ENCODE measurements at regions not wholly inside any gene's neighbourhood (a gene's known extent, or its start where the extent isn't known, plus 50 kb on each side); places are given as distances from the start of the nearest gene placed in this dataset.
"Not testable (repeated sequence)": the region's sequence is repeated elsewhere in the genome, so short reads cannot be mapped to it uniquely, and the experiment has no call there.

GRCh38 chr14:49050822-49051221 is 535.4 kb downstream of the RPS29 start:
- Mint-ChIP-seq H3K4me3 (no peak overlapping the region), H3K9me3 (peaks cover 0 to 4% (median 0%) of the 10 kb centered on the region in 9 donors), H3K4me1 (no peaks in the 10 kb centered on the region), H3K36me3 (no peaks in the 10 kb centered on the region), H3K27me3 (peaks cover 0 to 12% (median 3%) of the 10 kb centered on the region in 5 donors), H3K27ac (peak overlapping the region in 1 of 10 donors; percentile 30)
- POLR2A ChIA-PET, result no interaction called here
- ATAC-seq (no peak), DNase-seq (no peak)

DNA sequence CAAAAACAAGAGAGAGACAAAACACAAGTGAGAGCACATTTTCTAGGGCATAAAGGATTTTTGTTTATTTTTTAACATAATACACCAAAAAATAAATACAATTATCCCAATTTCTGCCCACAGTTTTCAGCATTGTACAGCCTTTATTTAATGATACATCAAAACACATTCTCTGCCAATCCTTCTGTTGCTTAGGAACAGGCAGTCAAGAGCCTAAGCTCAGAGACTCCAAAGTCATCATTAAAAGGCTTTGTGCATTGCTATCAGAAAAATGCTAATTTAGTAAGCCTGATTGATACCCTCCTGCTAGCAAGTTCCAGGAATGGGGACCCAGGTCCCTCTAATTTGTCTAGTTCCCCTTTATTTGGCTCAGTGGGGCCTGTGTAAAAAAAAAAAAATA is 536.5 kb downstream of the RPS29 start:
- H3K4me1 Mint-ChIP-seq, result no peaks in the 10 kb centered on the region
- POLR2A ChIA-PET, result no interaction called here
- DNase-seq, result no peak
- H3K9me3 Mint-ChIP-seq, result peaks cover 0 to 4% (median 0%) of the 10 kb centered on the region in 9 donors
- no peak overlapping the region for H3K4me3 Mint-ChIP-seq
- no peak for ATAC-seq
- peaks cover 0 to 12% (median 3%) of the 10 kb centered on the region in 5 donors for H3K27me3 Mint-ChIP-seq
- no peak overlapping the region for H3K27ac Mint-ChIP-seq
- H3K36me3 Mint-ChIP-seq, result no peaks in the 10 kb centered on the region

GRCh38 chr14:49044981-49045380 is 541.2 kb downstream of the RPS29 start:
- H3K36me3 Mint-ChIP-seq, result no peaks in the 10 kb centered on the region
- H3K27me3 Mint-ChIP-seq, result peaks cover 0 to 4% (median 0%) of the 10 kb centered on the region in 5 donors
- peaks cover 0 to 4% (median 0%) of the 10 kb centered on the region in 9 donors for H3K9me3 Mint-ChIP-seq
- no peak overlapping the region for H3K27ac Mint-ChIP-seq
- ATAC-seq (no peak), DNase-seq (no peak)
- H3K4me1 Mint-ChIP-seq, result no peaks in the 10 kb centered on the region
- POLR2A ChIA-PET, result no interaction called here
- H3K4me3 Mint-ChIP-seq, result no peak overlapping the region

DNA sequence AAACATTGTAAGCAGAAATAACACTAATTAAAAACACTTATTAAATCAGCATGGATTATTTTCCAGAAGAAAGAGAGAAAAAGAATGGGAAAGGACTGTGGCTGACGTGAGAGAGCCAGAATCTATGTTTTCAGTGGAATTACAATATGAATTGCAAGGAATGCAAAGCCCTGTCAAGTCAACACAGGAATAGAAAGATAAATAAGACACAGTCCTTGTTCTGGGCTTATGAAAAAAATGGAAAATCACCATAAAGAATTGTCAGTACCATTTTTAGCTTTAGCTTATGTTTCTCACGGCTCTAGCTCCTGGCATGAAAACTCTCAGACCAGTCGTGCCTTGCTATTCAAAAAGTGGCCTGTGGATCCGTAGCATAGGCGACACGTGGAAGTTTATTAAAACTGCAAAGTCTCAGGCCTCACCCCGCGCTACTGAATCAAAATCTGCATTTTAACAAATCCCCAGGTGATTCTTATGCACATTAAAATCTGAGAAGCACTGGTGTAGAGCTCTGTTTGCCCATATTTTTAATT is 549.1 kb downstream of the RPS29 start:
- POLR2A ChIA-PET, result no interaction called here
- no peak overlapping the region for H3K4me3 Mint-ChIP-seq
- ATAC-seq (no peak), DNase-seq (no peak)
- no peaks in the 10 kb centered on the region for H3K4me1 Mint-ChIP-seq
- peaks cover 0 to 7% (median 0%) of the 10 kb centered on the region in 5 donors for H3K27me3 Mint-ChIP-seq
- no peak overlapping the region for H3K27ac Mint-ChIP-seq
- no peaks in the 10 kb centered on the region for H3K9me3 Mint-ChIP-seq
- no peaks in the 10 kb centered on the region for H3K36me3 Mint-ChIP-seq

DNA sequence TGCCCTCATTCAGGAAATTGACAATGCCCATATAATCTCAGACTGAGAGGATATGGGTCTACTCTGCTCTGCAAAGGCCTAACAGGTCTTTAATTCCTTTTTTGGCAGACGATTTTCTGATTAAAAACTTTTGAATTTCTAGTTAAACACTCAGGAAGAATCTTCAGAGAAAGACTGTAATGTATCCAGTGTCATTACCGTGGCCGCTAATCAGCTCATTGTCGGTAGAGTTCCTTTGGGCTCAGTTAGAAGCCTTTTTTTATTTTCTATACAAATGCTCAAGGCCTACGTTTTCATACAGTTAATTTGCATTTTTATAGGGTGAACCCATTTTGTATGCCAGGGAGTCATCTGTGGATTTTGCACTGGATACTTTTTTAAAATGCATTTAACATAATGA is 549.9 kb downstream of the RPS29 start:
- H3K36me3 Mint-ChIP-seq, result no peaks in the 10 kb centered on the region
- DNase-seq, result no peak
- no peak overlapping the region for H3K4me3 Mint-ChIP-seq
- H3K27me3 Mint-ChIP-seq, result peaks cover 0 to 5% (median 0%) of the 10 kb centered on the region in 5 donors
- no peak for ATAC-seq
- H3K4me1 Mint-ChIP-seq, result no peaks in the 10 kb centered on the region
- H3K27ac Mint-ChIP-seq, result no peak overlapping the region
- POLR2A ChIA-PET, result no interaction called here
- H3K9me3 Mint-ChIP-seq, result no peaks in the 10 kb centered on the region

- no peak for DNase-seq
- Mint-ChIP-seq H3K9me3 (no peaks in the 10 kb centered on the region), H3K4me1 (no peaks in the 10 kb centered on the region), H3K4me3 (no peak overlapping the region), H3K27me3 (peaks cover 0 to 2% (median 0%) of the 10 kb centered on the region in 5 donors), H3K27ac (no peak overlapping the region), H3K36me3 (no peaks in the 10 kb centered on the region)
- ATAC-seq, result no peak
- POLR2A ChIA-PET, result no interaction called here
Measured at GRCh38 chr14:49033131-49033530, 553.0 kb downstream of the RPS29 start.

DNA sequence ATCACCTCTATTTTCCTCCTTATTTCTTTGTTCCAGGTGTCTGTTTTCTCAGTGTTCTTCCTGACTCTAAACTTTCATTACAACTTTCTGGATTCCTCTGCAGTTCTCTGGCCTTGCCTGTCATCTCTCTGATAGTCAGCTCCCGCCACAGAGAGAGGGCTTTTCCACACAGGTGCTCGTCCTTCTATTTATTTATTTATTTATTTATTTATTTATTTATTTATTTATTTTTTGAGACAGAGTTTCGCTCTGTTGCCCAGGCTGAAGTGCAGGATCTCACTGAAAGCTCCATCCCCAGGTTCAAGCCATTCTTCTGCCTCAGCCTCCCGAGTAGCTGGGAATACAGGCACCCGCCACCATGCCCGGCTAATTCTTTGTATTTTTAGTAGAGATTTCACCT is 554.5 kb downstream of the RPS29 start:
- H3K27ac Mint-ChIP-seq, H3K4me1 Mint-ChIP-seq, H3K36me3 Mint-ChIP-seq, DNase-seq, H3K4me3 Mint-ChIP-seq, H3K9me3 Mint-ChIP-seq, POLR2A ChIA-PET, ATAC-seq: not testable (repeated sequence)
- H3K27me3 Mint-ChIP-seq, result peaks cover 0 to 14% (median 3%) of the 10 kb centered on the region in 5 donors

GRCh38 chr14:49019467-49020115 is 566.6 kb downstream of the RPS29 start:
- POLR2A ChIA-PET, result no interaction called here
- peaks cover 0 to 8% (median 0%) of the 10 kb centered on the region in 9 donors for H3K9me3 Mint-ChIP-seq
- DNase-seq (peak in 1 of 10 donors; percentile 2), ATAC-seq (peak in 1 of 2 donors; percentile 37)
- no peaks in the 10 kb centered on the region for H3K27me3 Mint-ChIP-seq
- peaks cover 0 to 33% (median 0%) of the 10 kb centered on the region in 4 donors for H3K4me1 Mint-ChIP-seq
- peak overlapping the region in 3 of 10 donors; percentile 29 to 74 (median 50) for H3K27ac Mint-ChIP-seq
- H3K36me3 Mint-ChIP-seq, result no peaks in the 10 kb centered on the region
- peak overlapping the region in 1 of 10 donors; percentile 58 for H3K4me3 Mint-ChIP-seq

- no peaks in the 10 kb centered on the region for H3K27me3 Mint-ChIP-seq
- no peak overlapping the region for H3K4me3 Mint-ChIP-seq
- DNase-seq (no peak), ATAC-seq (no peak)
- no peaks in the 10 kb centered on the region for H3K36me3 Mint-ChIP-seq
- H3K27ac Mint-ChIP-seq, result no peak overlapping the region
- peaks cover 0 to 30% (median 0%) of the 10 kb centered on the region in 4 donors for H3K4me1 Mint-ChIP-seq
- H3K9me3 Mint-ChIP-seq, result peaks cover 0 to 6% (median 0%) of the 10 kb centered on the region in 9 donors
- POLR2A ChIA-PET, result no interaction called here
Measured at GRCh38 chr14:49017447-49017846, 568.7 kb downstream of the RPS29 start.

GRCh38 chr14:49016381-49016780 is 569.8 kb downstream of the RPS29 start:
- ATAC-seq (no peak), DNase-seq (no peak)
- H3K27me3 Mint-ChIP-seq, result no peaks in the 10 kb centered on the region
- no peak overlapping the region for H3K4me3 Mint-ChIP-seq
- H3K36me3 Mint-ChIP-seq, result no peaks in the 10 kb centered on the region
- H3K27ac Mint-ChIP-seq, result no peak overlapping the region
- H3K4me1 Mint-ChIP-seq, result peaks cover 0 to 30% (median 0%) of the 10 kb centered on the region in 4 donors
- POLR2A ChIA-PET, result no interaction called here
- peaks cover 0 to 6% (median 0%) of the 10 kb centered on the region in 9 donors for H3K9me3 Mint-ChIP-seq

DNA sequence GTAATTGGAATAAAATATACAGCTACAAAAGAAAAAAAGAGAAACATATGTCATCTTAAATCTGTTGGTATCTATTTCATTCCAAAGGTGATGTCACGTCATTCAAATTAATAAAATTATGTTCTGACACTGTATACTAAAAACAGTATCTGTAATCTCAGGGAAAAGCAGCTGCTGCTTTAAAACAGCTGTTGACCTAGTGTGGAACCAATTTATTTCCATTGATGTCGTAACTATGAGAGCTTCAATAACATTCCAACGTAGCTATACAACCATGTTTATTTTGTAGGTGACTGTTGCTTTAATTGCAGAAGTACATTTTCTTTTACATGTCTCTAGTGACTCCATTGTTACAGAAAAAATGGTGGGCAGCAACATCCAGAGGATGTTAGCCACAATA is 571.7 kb downstream of the RPS29 start:
- Mint-ChIP-seq H3K4me1 (peaks cover 0 to 22% (median 0%) of the 10 kb centered on the region in 4 donors), H3K4me3 (no peak overlapping the region), H3K27ac (no peak overlapping the region), H3K36me3 (no peaks in the 10 kb centered on the region), H3K9me3 (peaks cover 0 to 4% (median 0%) of the 10 kb centered on the region in 9 donors), H3K27me3 (no peaks in the 10 kb centered on the region)
- DNase-seq (no peak), ATAC-seq (no peak)
- POLR2A ChIA-PET, result no interaction called here

DNA sequence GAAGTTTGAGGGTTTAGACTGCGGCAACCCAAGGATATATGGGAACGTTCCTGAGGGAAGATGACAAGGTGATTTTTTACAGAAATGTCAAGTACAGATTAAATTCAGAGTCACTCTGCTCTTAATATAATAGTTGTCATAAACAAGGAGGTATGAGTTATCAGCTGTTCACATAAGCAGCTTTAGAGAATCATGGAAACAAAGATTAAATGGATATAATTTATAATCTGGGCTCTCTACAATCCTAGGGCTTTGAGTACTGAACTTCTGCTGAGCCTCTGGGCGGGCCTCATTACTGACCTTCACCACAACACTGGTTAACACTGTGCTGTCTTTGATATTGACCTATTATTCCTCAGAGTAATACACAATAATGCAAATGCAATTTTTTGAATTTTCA is 577.8 kb downstream of the RPS29 start:
- Mint-ChIP-seq H3K36me3 (no peaks in the 10 kb centered on the region), H3K27me3 (peaks cover 0 to 1% (median 0%) of the 10 kb centered on the region in 5 donors), H3K4me3 (no peak overlapping the region), H3K27ac (no peak overlapping the region), H3K9me3 (peaks cover 0 to 3% (median 0%) of the 10 kb centered on the region in 9 donors), H3K4me1 (no peaks in the 10 kb centered on the region)
- POLR2A ChIA-PET, result no interaction called here
- ATAC-seq (no peak), DNase-seq (no peak)

- Mint-ChIP-seq H3K27ac (no peak overlapping the region), H3K27me3 (peaks cover 0 to 8% (median 3%) of the 10 kb centered on the region in 5 donors), H3K36me3 (no peaks in the 10 kb centered on the region), H3K4me1 (no peaks in the 10 kb centered on the region), H3K4me3 (no peak overlapping the region), H3K9me3 (peaks cover 0 to 9% (median 0%) of the 10 kb centered on the region in 9 donors)
- DNase-seq, result no peak
- no peak for ATAC-seq
- POLR2A ChIA-PET, result no interaction called here
Measured at GRCh38 chr14:48991141-48991540, 595.0 kb downstream of the RPS29 start.

Data from naive thymus-derived CD8-positive, alpha-beta T cell (primary cell).